Naive B cell (primary cell): ENCODE measurements at regions not wholly inside any gene's neighbourhood (a gene's known extent, or its start where the extent isn't known, plus 50 kb on each side); places are given as distances from the start of the nearest gene placed in this dataset.
A peak's percentile ranks its signal among the peaks of the same experiment; 100 is the strongest.

ENCODE experiments used
- ATAC-seq, 2 donors: fragments of 150-1000 bp; cut with Tn5 transposase; 2 replicates each; pipeline ENCODE4 v1.10.0; 2021; ENCODE audit warnings: low read depth in 2 of 2, mild to moderate bottlenecking in 2 of 2, moderate library complexity in 2 of 2
- DNase-seq: peaks from one replicate; pipeline ENCODE4 v3.0.0; 2022
- H3K27ac Mint-ChIP-seq, 6 donors: one replicate each; pipeline ENCODE4 v1.8.0; 2020 to 2022; ENCODE audit warnings: mild to moderate bottlenecking in 6 of 6, mixed read lengths in 6 of 6, moderate library complexity in 5 of 6, inconsistent platforms in 2 of 6
- H3K27me3 Mint-ChIP-seq, 3 donors: one replicate each; pipeline ENCODE4 v1.8.0; 2021 to 2022; ENCODE audit warnings: mixed read lengths in 3 of 3, mild to moderate bottlenecking in 1 of 3
- H3K36me3 Mint-ChIP-seq, 2 donors: one replicate each; pipeline ENCODE4 v1.8.0; 2020 to 2022; ENCODE audit warnings: mixed read lengths in 2 of 2, inconsistent platforms in 1 of 2, mild to moderate bottlenecking in 1 of 2
- H3K4me1 Mint-ChIP-seq, 3 donors: one replicate each; pipeline ENCODE4 v1.8.0; 2020 to 2022; ENCODE audit warnings: mixed read lengths in 3 of 3, inconsistent platforms in 1 of 3, mild to moderate bottlenecking in 1 of 3, moderate library complexity in 1 of 3
- H3K4me3 Mint-ChIP-seq, 8 donors: one replicate each; pipeline ENCODE4 v1.8.0; 2020 to 2022; ENCODE audit warnings: mild to moderate bottlenecking in 8 of 8, mixed read lengths in 8 of 8, moderate library complexity in 8 of 8, inconsistent platforms in 2 of 8
- H3K9me3 Mint-ChIP-seq, 7 donors: one replicate each; pipeline ENCODE4 v1.8.0; 2020 to 2022; ENCODE audit warnings: mixed read lengths in 7 of 7, mild to moderate bottlenecking in 5 of 7, inconsistent platforms in 2 of 7, moderate library complexity in 1 of 7

GRCh38 chr14:96987771-96988170 is 190.6 kb downstream of the VRK1 start:
- Mint-ChIP-seq H3K4me1 (peaks cover 30 to 61% (median 49%) of the 10 kb centered on the region in 3 donors), H3K36me3 (peaks cover 9 to 25% of the 10 kb centered on the region in 2 donors), H3K27me3 (peaks cover 0 to 5% (median 0%) of the 10 kb centered on the region in 3 donors), H3K4me3 (peak overlapping the region in 5 of 8 donors; percentile 2 to 86 (median 67)), H3K27ac (peak overlapping the region in 4 of 6 donors; percentile 51 to 92 (median 91)), H3K9me3 (peaks cover 0 to 12% (median 6%) of the 10 kb centered on the region in 7 donors)
- no peak for ATAC-seq
- DNase-seq = no peak

- peaks cover 0 to 12% (median 6%) of the 10 kb centered on the region in 7 donors for H3K9me3 Mint-ChIP-seq
- no peak for DNase-seq
- H3K27me3 Mint-ChIP-seq = peaks cover 0 to 6% (median 4%) of the 10 kb centered on the region in 3 donors
- H3K36me3 Mint-ChIP-seq = peaks cover 9% of the 10 kb centered on the region in 2 donors
- peak overlapping the region in 2 of 8 donors; percentile 18 to 67 for H3K4me3 Mint-ChIP-seq
- H3K27ac Mint-ChIP-seq = no peak overlapping the region
- H3K4me1 Mint-ChIP-seq = peaks cover 30 to 61% (median 49%) of the 10 kb centered on the region in 3 donors
- ATAC-seq = no peak
Observed at GRCh38 chr14:96989306-96989705, 192.1 kb downstream of the VRK1 start.

GRCh38 chr14:96991226-96991625 is 194.0 kb downstream of the VRK1 start:
- H3K4me3 Mint-ChIP-seq = peak overlapping the region in 2 of 8 donors; percentile 6 to 35
- DNase-seq (no peak), ATAC-seq (no peak)
- no peak overlapping the region for H3K27ac Mint-ChIP-seq
- H3K27me3 Mint-ChIP-seq = peaks cover 0 to 14% (median 11%) of the 10 kb centered on the region in 3 donors
- H3K9me3 Mint-ChIP-seq = peaks cover 0 to 12% (median 6%) of the 10 kb centered on the region in 7 donors
- peaks cover 23 to 45% (median 36%) of the 10 kb centered on the region in 3 donors for H3K4me1 Mint-ChIP-seq
- peaks cover 9% of the 10 kb centered on the region in 2 donors for H3K36me3 Mint-ChIP-seq

- ATAC-seq (no peak), DNase-seq (no peak)
- peaks cover 9% of the 10 kb centered on the region in 2 donors for H3K36me3 Mint-ChIP-seq
- peaks cover 0 to 14% (median 11%) of the 10 kb centered on the region in 3 donors for H3K27me3 Mint-ChIP-seq
- peak overlapping the region in 1 of 6 donors; percentile 88 for H3K27ac Mint-ChIP-seq
- peaks cover 0 to 14% (median 6%) of the 10 kb centered on the region in 7 donors for H3K9me3 Mint-ChIP-seq
- no peak overlapping the region for H3K4me3 Mint-ChIP-seq
- H3K4me1 Mint-ChIP-seq = peaks cover 5 to 13% (median 13%) of the 10 kb centered on the region in 3 donors
Observed at GRCh38 chr14:96994999-96995398, 197.8 kb downstream of the VRK1 start.

- Mint-ChIP-seq H3K4me1 (peaks cover 0 to 7% (median 3%) of the 10 kb centered on the region in 3 donors), H3K27ac (peak overlapping the region in 1 of 6 donors; percentile 17), H3K9me3 (peaks cover 0 to 13% (median 1%) of the 10 kb centered on the region in 7 donors), H3K27me3 (peaks cover 0 to 17% (median 11%) of the 10 kb centered on the region in 3 donors), H3K4me3 (no peak overlapping the region), H3K36me3 (peaks cover 0 to 1% of the 10 kb centered on the region in 2 donors)
- DNase-seq (no peak), ATAC-seq (no peak)
Observed at GRCh38 chr14:96997269-96997668, 200.1 kb downstream of the VRK1 start.

GRCh38 chr14:96997996-96998395 is 200.8 kb downstream of the VRK1 start:
- no peak for ATAC-seq
- peaks cover 4 to 24% (median 17%) of the 10 kb centered on the region in 3 donors for H3K27me3 Mint-ChIP-seq
- peak overlapping the region in 1 of 6 donors; percentile 60 for H3K27ac Mint-ChIP-seq
- DNase-seq = no peak
- H3K36me3 Mint-ChIP-seq = peaks cover 0 to 9% of the 10 kb centered on the region in 2 donors
- H3K4me1 Mint-ChIP-seq = peaks cover 3 to 7% (median 5%) of the 10 kb centered on the region in 3 donors
- peaks cover 0 to 15% (median 5%) of the 10 kb centered on the region in 7 donors for H3K9me3 Mint-ChIP-seq
- H3K4me3 Mint-ChIP-seq = no peak overlapping the region

GRCh38 chr14:96999654-97000155 is 202.5 kb downstream of the VRK1 start:
- ATAC-seq = no peak
- DNase-seq = no peak
- H3K9me3 Mint-ChIP-seq = peaks cover 0 to 22% (median 5%) of the 10 kb centered on the region in 7 donors
- H3K27me3 Mint-ChIP-seq = peaks cover 8 to 15% (median 10%) of the 10 kb centered on the region in 3 donors
- no peak overlapping the region for H3K4me3 Mint-ChIP-seq
- peaks cover 3 to 8% (median 5%) of the 10 kb centered on the region in 3 donors for H3K4me1 Mint-ChIP-seq
- H3K27ac Mint-ChIP-seq = peak overlapping the region in 2 of 6 donors; percentile 47 to 88
- H3K36me3 Mint-ChIP-seq = peaks cover 0 to 9% of the 10 kb centered on the region in 2 donors

GRCh38 chr14:97002454-97002853 is 205.3 kb downstream of the VRK1 start:
- Mint-ChIP-seq H3K36me3 (peaks cover 0 to 21% of the 10 kb centered on the region in 2 donors), H3K4me1 (peaks cover 2 to 12% (median 5%) of the 10 kb centered on the region in 3 donors), H3K4me3 (no peak overlapping the region), H3K9me3 (peaks cover 4 to 28% (median 7%) of the 10 kb centered on the region in 7 donors), H3K27ac (peak overlapping the region in 1 of 6 donors; percentile 1), H3K27me3 (peaks cover 8 to 11% (median 8%) of the 10 kb centered on the region in 3 donors)
- DNase-seq (no peak), ATAC-seq (no peak)

GRCh38 chr14:97005934-97006333 is 208.8 kb downstream of the VRK1 start:
- peaks cover 6 to 27% (median 8%) of the 10 kb centered on the region in 7 donors for H3K9me3 Mint-ChIP-seq
- H3K4me1 Mint-ChIP-seq = peaks cover 3 to 10% (median 5%) of the 10 kb centered on the region in 3 donors
- H3K36me3 Mint-ChIP-seq = peaks cover 0 to 26% of the 10 kb centered on the region in 2 donors
- no peak overlapping the region for H3K4me3 Mint-ChIP-seq
- no peak for DNase-seq
- peaks cover 8 to 39% (median 28%) of the 10 kb centered on the region in 3 donors for H3K27me3 Mint-ChIP-seq
- no peak for ATAC-seq
- H3K27ac Mint-ChIP-seq = no peak overlapping the region

- DNase-seq = no peak
- H3K36me3 Mint-ChIP-seq = peaks cover 0 to 17% of the 10 kb centered on the region in 2 donors
- no peak overlapping the region for H3K4me3 Mint-ChIP-seq
Observed at GRCh38 chr14:97010491-97011160, 213.4 kb downstream of the VRK1 start.

GRCh38 chr14:97013878-97014277 is 216.7 kb downstream of the VRK1 start:
- no peak overlapping the region for H3K4me3 Mint-ChIP-seq
- peaks cover 0 to 7% (median 0%) of the 10 kb centered on the region in 7 donors for H3K9me3 Mint-ChIP-seq
- no peaks in the 10 kb centered on the region for H3K36me3 Mint-ChIP-seq
- H3K27ac Mint-ChIP-seq = no peak overlapping the region
- DNase-seq (no peak), ATAC-seq (no peak)
- peaks cover 3 to 36% (median 35%) of the 10 kb centered on the region in 3 donors for H3K27me3 Mint-ChIP-seq
- peaks cover 0 to 12% (median 3%) of the 10 kb centered on the region in 3 donors for H3K4me1 Mint-ChIP-seq

More at GRCh38 chr14:97010491-97011160, 213.4 kb downstream of the VRK1 start:
- Mint-ChIP-seq H3K27me3 (peaks cover 3 to 40% (median 27%) of the 10 kb centered on the region in 3 donors), H3K27ac (peak overlapping the region in 2 of 6 donors; percentile 2 to 34), H3K9me3 (peaks cover 0 to 13% (median 7%) of the 10 kb centered on the region in 7 donors), H3K4me1 (peaks cover 0 to 8% (median 3%) of the 10 kb centered on the region in 3 donors)
- ATAC-seq = no peak

GRCh38 chr14:97021001-97021400 is 223.8 kb downstream of the VRK1 start:
- Mint-ChIP-seq H3K4me3 (peak overlapping the region in 5 of 8 donors; percentile 18 to 48 (median 27)), H3K9me3 (peaks cover 0 to 7% (median 0%) of the 10 kb centered on the region in 7 donors), H3K36me3 (no peaks in the 10 kb centered on the region), H3K27ac (peak overlapping the region in 1 of 6 donors; percentile 71), H3K27me3 (peaks cover 39 to 49% (median 40%) of the 10 kb centered on the region in 3 donors), H3K4me1 (peaks cover 19 to 28% (median 19%) of the 10 kb centered on the region in 3 donors)
- ATAC-seq (no peak), DNase-seq (no peak)

GRCh38 chr14:97021571-97022168 is 224.5 kb downstream of the VRK1 start:
- H3K4me1 Mint-ChIP-seq = peaks cover 17 to 29% (median 19%) of the 10 kb centered on the region in 3 donors
- H3K9me3 Mint-ChIP-seq = peaks cover 0 to 7% (median 0%) of the 10 kb centered on the region in 7 donors
- DNase-seq (no peak), ATAC-seq (no peak)
- no peaks in the 10 kb centered on the region for H3K36me3 Mint-ChIP-seq
- H3K27me3 Mint-ChIP-seq = peaks cover 39 to 50% (median 43%) of the 10 kb centered on the region in 3 donors
- no peak overlapping the region for H3K4me3 Mint-ChIP-seq
- no peak overlapping the region for H3K27ac Mint-ChIP-seq
